ENCODE measurements at regions not wholly inside any gene's neighbourhood (a gene's known extent, or its start where the extent isn't known, plus 50 kb on each side); places are given as distances from the start of the nearest gene placed in this dataset.
A peak's percentile ranks its signal among the peaks of the same experiment; 100 is the strongest.

DNA sequence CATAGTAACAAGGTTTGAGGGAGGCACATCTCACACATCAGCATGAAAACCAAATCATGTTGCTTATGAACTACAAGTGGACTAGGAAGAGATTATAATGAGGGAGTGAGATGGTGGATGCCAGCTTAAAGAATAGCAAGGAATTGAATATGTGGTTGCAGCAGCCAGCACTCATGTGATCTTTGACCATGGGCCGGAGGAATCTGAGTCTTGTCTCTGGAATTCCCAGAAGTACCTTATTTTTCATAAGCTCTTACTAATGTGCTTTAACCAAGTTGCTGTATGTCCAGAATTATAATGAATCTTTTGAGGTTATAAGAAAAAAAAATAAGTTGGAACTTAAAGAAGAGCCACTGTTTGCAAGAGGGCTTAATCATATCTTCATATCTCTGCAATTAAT is 97.0 kb downstream of the DISP1 start:
- no peak for DNase-seq (ENCODE audit: low spot score)

DNA sequence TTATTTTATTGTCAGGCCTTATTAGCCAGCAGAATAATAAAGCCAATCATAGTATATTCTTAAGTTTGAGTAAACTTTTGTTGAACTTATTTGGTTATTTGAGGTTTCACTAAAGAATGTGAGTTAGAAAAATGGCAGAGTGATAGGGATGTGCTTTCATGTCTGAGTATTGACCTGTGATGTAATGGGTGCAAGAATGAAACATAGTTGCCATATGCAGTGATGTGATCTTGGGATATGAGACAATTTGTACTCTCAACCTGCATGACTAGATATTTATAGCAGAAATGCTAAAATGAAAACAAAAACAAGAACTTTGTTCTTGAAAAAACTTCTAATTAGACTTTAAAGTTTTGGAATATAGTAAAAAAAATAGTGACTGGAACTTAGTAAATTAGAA is 97.9 kb downstream of the DISP1 start:
- no peak for DNase-seq (ENCODE audit: low spot score)

DNA sequence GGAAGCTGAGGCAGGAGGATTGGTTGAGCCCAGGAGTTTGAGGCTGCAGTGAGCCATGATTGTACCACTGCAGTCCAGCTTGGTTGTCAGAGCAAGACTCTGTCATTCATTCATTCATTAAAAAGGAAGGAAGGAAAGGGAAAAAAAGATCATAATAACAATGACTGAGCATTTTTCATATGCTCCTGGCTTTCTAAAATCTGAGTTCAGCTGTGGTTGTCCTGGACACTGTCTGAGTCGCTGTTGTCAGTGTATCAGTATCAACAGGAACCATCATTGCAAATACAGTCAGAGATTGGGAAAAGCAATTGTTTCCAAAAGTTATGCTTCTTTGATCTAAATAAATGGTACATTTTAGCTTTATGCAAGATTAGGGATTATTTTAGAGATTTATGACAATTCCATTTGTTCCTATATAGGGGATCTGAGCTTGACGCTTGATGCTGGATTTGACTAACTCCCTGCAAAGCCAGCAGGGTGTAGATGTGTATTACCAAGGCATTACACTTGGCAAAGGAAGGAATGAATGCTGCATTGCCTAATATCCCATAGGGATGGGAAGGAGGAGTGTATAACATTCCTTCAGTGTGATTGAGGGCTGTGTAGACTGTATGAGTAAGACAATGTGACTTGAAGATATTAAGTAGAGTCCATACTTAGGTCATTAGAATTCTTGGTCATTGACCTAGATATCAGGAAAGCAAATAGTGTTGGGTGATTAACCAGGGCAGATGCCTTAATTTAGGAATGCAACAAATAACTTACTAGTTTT is 100.2 kb downstream of the DISP1 start:
- DNase-seq (ENCODE audit: low spot score): no peak

DNA sequence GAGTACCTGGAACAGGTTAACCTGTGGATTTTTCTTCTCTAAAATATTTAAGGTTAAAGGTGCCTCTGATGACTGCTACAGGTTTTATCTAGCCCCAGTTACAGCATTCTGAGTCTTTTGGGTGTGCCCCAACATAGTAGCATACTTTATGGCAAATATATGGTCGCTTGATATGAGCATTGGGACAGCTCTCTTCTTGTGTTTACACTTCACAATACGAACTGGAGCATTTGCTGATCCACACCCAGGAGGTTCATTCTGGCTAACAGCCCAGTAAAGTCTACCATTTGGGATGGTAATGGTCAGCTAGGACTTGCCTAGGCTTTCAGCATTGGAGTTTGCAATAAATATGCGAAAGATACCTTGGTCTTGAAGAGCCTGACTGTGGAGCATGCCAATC is 101.3 kb downstream of the DISP1 start:
- no peak for DNase-seq (ENCODE audit: low spot score)

DNA sequence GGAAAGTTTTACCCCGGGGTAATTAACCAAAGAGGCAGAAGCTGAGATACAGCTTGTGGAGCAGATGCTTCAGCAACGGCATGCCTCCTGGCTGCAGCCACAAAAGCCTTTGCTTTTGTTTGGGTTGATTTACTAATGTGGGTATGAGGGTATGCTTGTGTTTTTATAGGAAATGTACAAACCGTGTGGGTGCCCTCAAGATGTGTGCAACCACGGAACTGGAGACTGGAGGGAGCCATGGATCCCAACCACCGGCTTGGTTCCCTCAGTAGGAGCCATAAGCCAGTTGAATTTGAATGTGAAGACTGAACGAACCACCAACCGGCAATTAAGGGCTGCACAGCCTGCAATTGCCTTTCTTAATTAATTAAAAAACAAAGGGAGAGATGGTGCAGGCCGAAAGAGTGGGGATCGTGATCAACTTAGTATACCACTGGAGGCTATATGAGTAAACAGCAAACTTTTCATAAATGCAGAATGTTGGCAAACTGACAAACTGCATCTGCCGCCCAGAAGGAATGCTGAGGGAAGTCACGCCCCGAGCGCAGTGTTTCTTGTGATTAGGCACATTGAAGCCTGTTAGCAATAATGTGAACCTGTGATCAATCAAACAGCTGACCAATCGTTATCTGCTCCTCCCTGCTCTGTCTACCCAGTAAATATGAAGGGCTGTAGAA is 104.1 kb downstream of the DISP1 start:
- DNase-seq (ENCODE audit: low spot score): no peak

DNA sequence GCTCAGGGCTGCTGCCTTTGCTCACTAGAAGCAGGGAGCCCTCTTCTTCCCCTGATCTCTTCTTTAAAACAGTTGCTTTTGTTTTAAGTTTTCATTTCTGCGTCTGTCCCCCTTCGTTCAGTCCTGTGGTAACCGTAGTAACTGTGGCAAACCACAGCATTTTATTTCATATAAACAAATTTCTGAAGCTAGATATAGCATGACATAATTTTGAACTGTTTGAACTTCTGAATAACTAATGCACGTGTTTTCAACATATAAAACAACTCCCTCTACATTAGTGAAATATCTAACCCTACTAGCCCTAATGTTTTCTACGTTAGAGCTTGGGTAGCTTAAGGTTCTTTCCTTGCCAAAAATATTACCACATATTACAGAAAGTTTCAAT is 104.6 kb downstream of the DISP1 start:
- DNase-seq (ENCODE audit: low spot score): no peak

DNA sequence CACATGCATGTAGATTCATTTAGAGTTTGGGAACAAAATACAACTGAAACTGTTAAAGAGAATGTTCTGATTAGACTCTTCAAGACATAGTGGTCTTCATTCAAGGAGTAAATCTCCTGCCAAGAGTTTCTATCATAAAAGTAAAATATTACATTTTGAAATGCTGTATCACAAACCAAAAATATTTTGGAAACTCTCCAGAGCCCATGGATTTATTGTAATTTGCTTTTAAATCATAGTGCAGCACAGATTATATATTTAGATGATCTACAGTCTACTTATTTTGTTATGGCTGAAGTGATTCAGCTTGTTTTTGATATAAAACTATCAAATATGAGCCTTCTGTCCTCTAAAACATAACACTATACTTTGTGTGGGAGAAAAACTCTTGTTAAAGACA is 105.3 kb downstream of the DISP1 start:
- DNase-seq (ENCODE audit: low spot score): no peak

DNA sequence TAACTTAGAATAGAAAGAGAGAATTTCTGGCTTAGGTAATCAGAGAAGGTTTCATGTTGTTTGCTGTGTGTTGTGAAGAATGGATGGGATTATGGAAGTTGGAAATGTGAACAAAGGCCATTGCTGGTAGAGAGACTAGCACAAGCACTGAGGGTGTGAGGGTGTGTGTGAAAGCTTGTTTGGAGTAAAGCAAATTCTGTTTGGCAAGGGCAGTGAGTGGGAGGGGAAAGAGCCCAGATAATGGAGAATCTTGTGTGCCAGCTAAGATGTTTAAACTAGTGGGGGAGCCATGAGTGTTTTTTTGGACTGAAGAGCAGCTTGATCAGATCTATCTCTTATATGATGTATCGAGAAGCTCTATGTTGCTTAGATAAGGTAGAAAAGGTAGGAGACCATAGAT is 107.1 kb downstream of the DISP1 start:
- DNase-seq (ENCODE audit: low spot score): no peak

DNA sequence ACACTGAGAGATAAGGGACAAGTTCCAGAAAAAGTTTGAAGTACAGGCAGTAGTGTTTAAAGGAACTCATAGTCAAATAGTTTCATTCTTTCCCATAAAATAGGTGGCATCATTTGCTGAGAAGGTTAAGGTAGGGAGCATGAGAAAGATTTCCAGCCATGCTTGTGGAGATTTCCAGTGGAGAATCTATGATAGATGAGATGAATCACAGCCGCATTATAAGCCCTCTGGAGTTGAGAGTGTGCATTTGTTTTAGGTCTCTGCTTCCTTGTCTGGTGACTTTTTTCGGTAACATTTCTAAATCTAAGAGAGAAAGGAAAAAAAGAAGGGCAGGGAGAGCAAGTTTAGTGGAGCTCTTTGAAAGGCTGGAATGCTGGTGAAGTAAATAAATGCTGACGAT is 108.7 kb downstream of the DISP1 start:
- DNase-seq (ENCODE audit: low spot score): no peak

DNA sequence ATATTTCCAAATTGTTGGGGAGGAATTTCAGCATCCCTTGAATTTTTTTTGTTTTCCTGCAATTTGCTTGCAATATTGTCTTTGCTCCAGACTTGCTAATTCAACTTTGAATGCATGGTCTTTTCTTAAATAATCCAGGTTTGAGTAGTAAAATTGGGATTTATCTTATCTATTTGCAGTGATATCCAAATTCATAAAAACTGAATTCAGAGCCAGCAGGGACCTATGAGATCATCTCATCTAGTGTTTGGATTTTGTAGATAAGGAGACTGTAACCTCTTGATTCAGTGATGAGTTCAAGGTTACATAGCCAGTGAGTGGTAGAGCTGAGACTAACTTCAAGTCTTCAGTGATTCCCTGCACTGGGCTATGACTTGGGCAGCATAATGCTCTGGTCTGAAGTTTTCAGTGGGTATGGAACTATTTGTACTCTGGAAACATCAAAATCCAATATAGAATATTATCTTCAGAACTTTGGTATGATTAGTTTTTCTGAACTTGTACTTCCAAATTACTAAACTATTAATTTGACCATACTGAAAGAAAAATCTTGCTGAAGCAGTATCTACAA is 109.4 kb downstream of the DISP1 start:
- DNase-seq (ENCODE audit: low spot score): no peak

DNA sequence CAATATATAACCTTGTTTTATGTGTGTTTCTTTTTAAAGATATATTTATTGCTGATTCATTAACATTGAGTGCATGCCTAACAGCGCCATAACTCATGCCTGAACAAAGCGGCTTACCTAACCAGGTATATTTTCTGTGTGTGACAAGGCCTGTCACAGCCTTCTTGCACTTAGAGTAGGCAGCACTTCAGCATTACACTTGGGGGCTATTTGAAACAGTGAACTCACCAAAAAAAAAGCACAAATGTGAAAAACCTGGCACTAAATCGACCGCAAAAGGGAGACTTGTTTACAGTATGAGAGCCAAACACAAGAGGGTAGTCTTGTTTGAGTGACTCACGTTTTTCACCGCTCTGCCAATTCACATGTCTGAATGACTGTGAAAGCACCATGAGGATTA is 111.7 kb downstream of the DISP1 start:
- DNase-seq (ENCODE audit: low spot score): no peak

DNA sequence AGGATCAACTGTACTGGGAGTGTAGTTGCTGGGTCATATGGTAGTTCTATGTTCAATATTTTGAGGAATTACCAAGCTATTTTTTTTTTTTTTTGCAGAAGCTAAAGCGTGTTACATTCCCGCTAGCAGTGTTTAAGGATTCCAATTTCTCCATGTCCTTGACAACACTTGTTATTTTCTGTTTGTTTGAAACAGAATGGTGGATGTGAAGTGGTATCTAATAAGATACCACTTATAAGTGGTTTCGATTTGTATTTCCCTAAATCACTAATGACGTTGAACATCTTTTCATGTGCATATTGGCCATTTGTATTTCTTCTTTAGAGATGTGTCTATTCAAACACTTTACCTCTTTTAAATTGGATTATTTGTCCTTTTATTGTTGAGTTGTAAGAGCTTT is 112.2 kb downstream of the DISP1 start:
- DNase-seq (ENCODE audit: low spot score): no peak

DNA sequence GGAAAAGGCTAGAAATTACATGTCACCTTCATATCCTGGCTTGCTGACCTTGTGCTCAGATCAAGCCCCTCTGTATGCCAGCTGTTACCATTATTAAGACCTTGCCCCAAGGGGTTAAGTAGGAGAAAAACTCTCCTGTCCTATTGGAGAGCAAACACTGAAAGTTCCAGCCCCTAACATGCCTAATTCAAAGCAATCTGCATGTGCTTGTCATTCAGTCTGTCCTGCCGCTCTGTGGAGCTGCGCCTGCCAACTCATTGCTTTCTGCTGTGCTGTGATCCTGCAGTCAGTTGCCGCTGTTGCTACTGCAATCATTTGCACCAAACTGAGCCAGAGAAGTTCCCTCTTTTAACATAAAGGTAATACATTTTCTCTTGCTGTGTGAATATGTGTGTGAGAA is 113.4 kb downstream of the DISP1 start:
- peak; percentile 73 for DNase-seq (ENCODE audit: low spot score)

DNA sequence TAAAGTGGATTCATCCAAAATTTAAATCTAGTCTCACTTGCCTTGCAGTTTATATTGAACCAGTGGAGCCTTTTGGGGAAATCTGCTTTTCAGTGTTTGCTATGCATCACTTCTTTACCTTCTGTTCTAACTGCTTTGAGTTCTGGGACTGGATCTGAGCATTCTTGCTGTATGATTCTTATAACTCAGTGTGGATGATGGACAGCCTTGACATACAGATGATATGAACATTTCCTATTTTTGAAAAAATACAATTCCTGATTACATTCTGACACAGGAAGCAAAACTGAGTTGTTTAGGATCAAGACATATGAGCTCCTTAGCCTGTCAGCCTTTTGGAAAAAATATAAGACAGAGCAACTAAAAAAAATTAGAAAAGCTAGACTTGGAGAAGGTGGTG is 115.2 kb downstream of the DISP1 start:
- no peak for DNase-seq (ENCODE audit: low spot score)

DNA sequence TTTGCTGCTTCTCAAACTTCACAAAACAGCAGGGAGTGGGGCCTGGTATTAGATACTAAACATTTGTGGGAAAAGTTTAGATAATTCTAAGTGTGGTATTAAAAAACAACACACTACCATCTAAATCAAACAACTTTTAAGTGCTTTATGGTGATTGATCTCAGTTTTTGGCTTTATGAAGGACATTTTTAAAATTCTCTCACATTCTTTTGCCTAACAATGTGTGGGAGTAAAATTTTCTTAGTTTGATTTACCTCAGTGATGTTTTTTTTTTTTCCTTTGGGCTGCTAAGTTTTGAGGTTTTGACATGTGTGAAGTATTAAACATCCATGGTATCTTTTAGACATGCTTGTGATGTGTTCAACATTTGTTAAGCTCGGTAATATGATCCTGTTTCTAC is 116.2 kb downstream of the DISP1 start:
- DNase-seq (ENCODE audit: low spot score): no peak

DNA sequence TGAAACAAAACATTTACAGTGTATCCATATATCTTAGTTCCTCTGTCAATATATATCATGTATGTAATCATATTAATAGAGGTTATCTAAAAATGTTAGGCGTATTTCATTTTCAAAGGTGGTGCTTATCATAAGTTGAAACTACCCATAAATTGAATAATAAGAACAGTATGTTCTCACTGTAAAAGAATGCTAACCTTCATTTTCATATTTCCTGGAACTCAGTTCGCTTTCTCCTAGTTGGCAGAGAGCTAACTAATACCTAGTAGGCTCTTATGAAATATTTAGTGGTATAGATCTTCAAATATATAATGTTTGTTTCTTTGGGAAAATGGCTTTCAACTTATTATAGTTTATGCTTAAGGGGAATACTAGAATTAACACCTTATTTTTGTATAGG is 118.4 kb downstream of the DISP1 start:
- no peak for DNase-seq (ENCODE audit: low spot score)

DNA sequence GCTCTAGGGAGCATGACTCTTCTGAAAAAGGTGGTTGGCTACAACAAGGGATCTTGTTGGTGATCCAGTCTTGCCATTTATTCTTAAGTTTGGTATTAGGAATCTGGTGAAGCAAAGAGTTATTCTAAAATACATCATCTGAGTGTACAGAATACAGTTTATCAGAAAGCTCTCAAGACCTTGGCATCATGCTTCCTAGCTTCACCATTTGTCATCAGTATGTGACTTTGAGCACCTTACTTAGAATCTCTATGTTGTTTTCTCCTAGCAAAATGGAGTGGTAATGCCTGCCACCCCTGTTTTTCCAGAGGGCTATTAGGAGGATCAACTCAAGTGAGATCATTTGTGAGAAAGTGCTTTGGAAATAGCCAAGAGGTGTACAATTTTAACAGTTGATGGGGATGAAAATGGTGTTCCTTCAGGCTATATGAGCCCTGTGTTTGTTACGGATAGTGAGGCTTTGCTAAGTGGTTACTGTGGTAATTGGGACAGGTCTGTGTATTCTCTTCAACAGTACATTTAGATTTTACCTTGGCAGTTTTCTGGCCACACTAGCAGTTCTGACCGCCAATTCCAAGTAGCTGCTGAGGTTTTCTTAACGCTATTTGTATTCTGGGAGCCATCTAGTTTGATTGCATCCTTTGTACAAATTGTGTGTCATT is 120.5 kb downstream of the DISP1 start:
- no peak for DNase-seq (ENCODE audit: low spot score)

DNA sequence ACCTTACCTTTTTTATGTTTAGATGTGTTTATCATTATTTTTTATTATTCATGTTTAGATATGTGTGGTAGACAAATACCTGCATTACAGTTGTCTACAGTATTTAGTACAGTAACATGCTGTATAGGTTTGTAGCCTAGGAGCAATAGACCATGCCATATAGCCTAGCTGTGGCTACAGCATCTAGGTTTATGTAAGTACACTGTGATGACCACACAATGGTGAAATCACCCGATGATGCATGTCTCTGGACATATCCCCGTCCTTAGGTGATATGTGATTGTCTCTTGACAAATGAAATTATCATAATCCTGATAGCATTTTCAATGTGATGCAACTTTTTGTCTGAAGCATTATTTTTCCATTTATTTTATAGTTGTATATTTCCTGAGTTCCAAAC is 121.2 kb downstream of the DISP1 start:
- DNase-seq (ENCODE audit: low spot score): no peak

DNA sequence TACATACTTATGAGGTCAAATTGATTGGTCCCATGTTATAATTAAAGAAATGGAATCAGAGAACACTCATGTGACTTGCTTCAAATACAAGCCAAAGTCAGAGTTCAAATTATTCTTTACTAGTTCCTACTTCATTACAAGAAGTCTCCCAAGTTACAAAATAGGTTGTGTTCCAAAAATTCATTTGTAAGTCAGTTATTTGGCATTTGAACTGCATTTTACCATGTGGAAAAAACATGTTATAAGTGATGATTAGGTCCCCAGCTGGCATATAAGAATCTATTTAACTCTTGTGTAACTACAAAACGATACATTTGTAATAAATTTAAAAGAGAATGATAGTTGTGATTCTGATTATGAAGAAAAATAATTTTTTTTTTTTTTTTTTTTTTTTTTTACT is 124.1 kb downstream of the DISP1 start:
- DNase-seq (ENCODE audit: low spot score): no peak

DNA sequence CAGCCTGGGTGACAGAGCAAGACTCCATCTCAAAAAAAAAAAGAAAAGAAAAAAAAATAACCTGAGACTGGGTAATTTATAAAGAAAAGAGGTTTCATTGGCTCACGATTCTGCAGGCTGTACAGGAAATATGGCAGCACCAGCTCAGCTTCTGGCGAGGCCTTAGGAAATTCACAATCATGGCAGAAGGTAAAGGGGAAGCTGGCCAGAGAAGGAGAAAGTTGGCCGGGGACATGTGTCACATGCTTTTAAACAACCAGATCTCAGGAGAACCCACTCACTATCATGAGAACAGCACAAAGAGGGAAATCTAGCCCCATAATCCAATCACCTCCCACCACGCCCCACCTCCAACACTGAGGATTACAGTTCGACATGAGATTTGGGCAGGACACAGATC is 125.3 kb downstream of the DISP1 start:
- DNase-seq (ENCODE audit: low spot score): no peak

DNA sequence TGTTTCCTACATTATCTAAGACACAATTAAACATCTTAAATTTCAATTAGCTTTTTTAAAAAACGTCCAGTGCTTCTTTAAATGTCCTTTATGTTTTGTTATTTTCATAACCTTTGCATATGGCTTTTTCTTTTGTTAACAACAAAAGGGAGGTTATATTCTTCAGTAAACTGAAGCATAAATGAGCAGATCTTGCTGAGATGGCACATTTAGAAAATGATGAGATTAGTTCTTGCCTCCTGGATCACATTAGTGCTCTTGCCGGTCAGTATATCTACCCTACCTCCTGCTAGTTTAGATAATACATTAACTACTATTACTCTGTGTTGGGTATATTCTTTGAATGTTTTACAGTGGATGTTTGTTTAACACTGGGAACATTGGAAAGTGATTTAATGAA is 126.1 kb downstream of the DISP1 start:
- no peak for DNase-seq (ENCODE audit: low spot score)

DNA sequence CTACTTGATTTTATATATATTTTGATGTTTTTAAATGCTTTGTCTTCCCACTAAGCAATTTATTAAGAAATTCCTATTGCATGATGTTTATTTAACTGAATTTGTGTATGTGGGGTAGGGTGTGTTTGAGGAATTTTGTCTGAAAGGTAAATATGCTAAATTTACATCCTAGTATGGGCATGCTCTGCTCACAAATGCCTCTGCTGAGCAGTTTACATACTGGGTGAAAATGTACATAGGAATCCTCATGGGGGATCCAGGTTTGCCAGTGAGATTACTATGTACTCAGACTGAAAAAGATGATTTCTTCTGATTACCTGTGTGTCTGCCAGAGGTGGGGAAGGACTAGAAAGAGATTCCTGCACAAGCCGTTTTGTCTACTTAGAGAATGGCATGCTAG is 126.6 kb downstream of the DISP1 start:
- no peak for DNase-seq (ENCODE audit: low spot score)

DNA sequence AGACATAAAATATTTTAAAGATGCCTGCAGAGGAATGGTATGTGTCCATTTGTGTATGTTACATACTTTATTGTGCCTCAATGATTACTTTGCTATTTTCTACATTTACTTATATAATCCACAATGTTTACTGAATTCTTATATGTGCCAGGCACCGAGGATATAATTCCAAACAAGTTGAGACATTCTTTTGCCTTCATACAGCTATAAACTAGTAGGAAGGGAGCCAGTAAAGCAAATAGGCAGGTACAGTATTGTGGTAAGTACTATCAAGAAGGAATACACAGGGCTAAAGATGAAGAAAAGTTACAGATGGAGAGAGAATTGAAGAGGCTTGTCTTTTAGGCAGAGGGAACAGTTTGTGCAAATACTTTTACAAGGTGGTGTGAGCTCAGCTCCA is 131.6 kb downstream of the DISP1 start:
- DNase-seq (ENCODE audit: low spot score): no peak
